OCI-LY1 (cell line): ENCODE measurements at regions not wholly inside any gene's neighbourhood (a gene's known extent, or its start where the extent isn't known, plus 50 kb on each side); places are given as distances from the start of the nearest gene placed in this dataset.
"Not testable (repeated sequence)": the region's sequence is repeated elsewhere in the genome, so short reads cannot be mapped to it uniquely, and the experiment has no call there.

Experiments used
- H2AFZ ChIP-seq: fragments of 200-600 bp; sonication (generic), shearing (Covaris generic); 2 replicates; pipeline ENCODE4 v1.6.0; 2014; ENCODE audit warnings: antibody characterized with exemption, mild to moderate bottlenecking, low read length
- H3F3A ChIP-seq: fragments of 200-600 bp; sonication (generic), shearing (Covaris generic); 2 replicates; pipeline ENCODE4 v1.6.0; 2014; ENCODE audit warnings: mild to moderate bottlenecking, antibody characterized with exemption, low read length, moderate library complexity; ENCODE audit not compliant: insufficient read depth
- H3K27ac ChIP-seq: fragments of 200-600 bp; sonication (generic); 2 replicates; pipeline ENCODE4 v1.5.1; 2014; ENCODE audit warnings: low read length, mixed run types, mild to moderate bottlenecking, low read depth; ENCODE audit not compliant: poor library complexity, severe bottlenecking
- H3K27me3 ChIP-seq: fragments of 200-600 bp; sonication (generic); 2 replicates; pipeline ENCODE4 v1.6.0; 2014; ENCODE audit warnings: antibody characterized with exemption, mild to moderate bottlenecking, low read length, moderate library complexity; ENCODE audit not compliant: insufficient read depth
- H3K36me3 ChIP-seq: fragments of 200-600 bp; sonication (generic); 2 replicates; pipeline ENCODE4 v1.6.1; 2014; ENCODE audit warnings: mild to moderate bottlenecking, antibody characterized with exemption, low read length, moderate library complexity, mixed read lengths; ENCODE audit not compliant: insufficient read depth
- H3K4me1 ChIP-seq: fragments of 200-600 bp; sonication (generic); 2 replicates; pipeline ENCODE4 v1.5.1; 2014; ENCODE audit warnings: mild to moderate bottlenecking, low read length, moderate library complexity; ENCODE audit not compliant: insufficient read depth, severe bottlenecking
- H3K4me2 ChIP-seq: fragments of 200-600 bp; sonication (generic), shearing (Covaris generic); 2 replicates; pipeline ENCODE4 v1.6.1; 2014; ENCODE audit warnings: low read length
- H3K4me3 ChIP-seq: fragments of 200-600 bp; sonication (generic); 2 replicates; pipeline ENCODE4 v1.5.1; 2014; ENCODE audit warnings: low read length, low read depth, mild to moderate bottlenecking, mixed read lengths; ENCODE audit not compliant: poor library complexity, severe bottlenecking
- H3K79me2 ChIP-seq: fragments of 200-600 bp; shearing (Covaris generic); 2 replicates; pipeline ENCODE4 v1.6.1; 2016; ENCODE audit warnings: mixed run types, low read length, mixed read lengths; ENCODE audit not compliant: insufficient read depth
- H3K9ac ChIP-seq: fragments of 200-600 bp; sonication (generic), shearing (Covaris generic); 2 replicates; pipeline ENCODE4 v1.6.1; 2014; ENCODE audit warnings: mild to moderate bottlenecking, low read length, mixed read lengths
- H3K9me2 ChIP-seq: fragments of 200-600 bp; sonication (generic), shearing (Covaris generic); 2 replicates; pipeline ENCODE4 v1.6.1; 2014; ENCODE audit warnings: low read depth, mild to moderate bottlenecking, low read length, mixed read lengths
- H3K9me3 ChIP-seq: fragments of 200-600 bp; shearing (Covaris generic); 2 replicates; pipeline ENCODE4 v1.6.1; 2014; ENCODE audit warnings: low read length, mixed read lengths
- H4K20me1 ChIP-seq: fragments of 200-600 bp; sonication (generic), shearing (Covaris generic); 2 replicates; pipeline ENCODE4 v1.6.0; 2016; ENCODE audit warnings: mild to moderate bottlenecking, low read length; ENCODE audit not compliant: insufficient read depth
- CTCF ChIP-seq: fragments of 200-600 bp; sonication (generic), shearing (Covaris generic); IDR thresholded peaks from 2 replicates; pipeline ENCODE4 v1.5.1; 2017; ENCODE audit warnings: mild to moderate bottlenecking, antibody characterized with exemption, low read length, moderate library complexity, mixed read lengths
- EZH2 ChIP-seq: fragments of 200-600 bp; sonication (generic), shearing (Covaris generic); IDR thresholded peaks from 2 replicates; pipeline ENCODE4 v1.8.0; 2017; ENCODE audit warnings: borderline replicate concordance, mixed run types, mild to moderate bottlenecking, antibody characterized with exemption, low read length, moderate library complexity, mixed read lengths

- Histone ChIP-seq H3K9me2 (no peaks in the 10 kb centered on the region), H4K20me1 (no peaks in the 10 kb centered on the region), H3K27ac (no peak overlapping the region), H3K4me3 (no peak overlapping the region), H3K79me2 (no peaks in the 10 kb centered on the region), H3K27me3 (no peaks in the 10 kb centered on the region), H3K36me3 (no peaks in the 10 kb centered on the region), H3K9ac (no peak overlapping the region), H3K9me3 (no peaks in the 10 kb centered on the region), H3K4me1 (no peaks in the 10 kb centered on the region), H3K4me2 (no peak overlapping the region), H3F3A (no peaks in the 10 kb centered on the region), H2AFZ (no peak overlapping the region)
- peak; percentile 33; the same call in 1 of the 2 replicates for TF ChIP-seq CTCF
- TF ChIP-seq EZH2: no peak
These were observed 335.2 kb downstream of the UBE2NL start for GRCh38 chrX:144219035-144219434.

GRCh38 chrX:144231116-144231785, 347.4 kb downstream of the UBE2NL start:
- not testable (repeated sequence) for H3F3A ChIP-seq, H3K9me3 ChIP-seq, H3K9ac ChIP-seq, H3K9me2 ChIP-seq, H3K4me3 ChIP-seq, H3K79me2 ChIP-seq, H3K4me1 ChIP-seq, H3K4me2 ChIP-seq, H4K20me1 ChIP-seq, H3K36me3 ChIP-seq, H2AFZ ChIP-seq, H3K27ac ChIP-seq, H3K27me3 ChIP-seq

GRCh38 chrX:144253356-144253755, 369.5 kb downstream of the UBE2NL start:
- Histone ChIP-seq H3K79me2 (no peaks in the 10 kb centered on the region), H3F3A (no peaks in the 10 kb centered on the region), H3K36me3 (no peaks in the 10 kb centered on the region), H3K4me2 (no peak overlapping the region), H3K27me3 (no peaks in the 10 kb centered on the region), H3K4me3 (no peak overlapping the region), H3K27ac (no peak overlapping the region), H3K9me2 (no peaks in the 10 kb centered on the region), H4K20me1 (no peaks in the 10 kb centered on the region), H2AFZ (no peak overlapping the region), H3K9ac (no peak overlapping the region), H3K9me3 (no peaks in the 10 kb centered on the region), H3K4me1 (no peaks in the 10 kb centered on the region)
- TF ChIP-seq EZH2 (no peak), CTCF (no peak)

- Histone ChIP-seq H3K4me3 (no peak overlapping the region), H3K36me3 (no peaks in the 10 kb centered on the region), H3K4me2 (no peak overlapping the region), H2AFZ (no peak overlapping the region), H3F3A (no peaks in the 10 kb centered on the region), H3K4me1 (peaks cover 5% of the 10 kb centered on the region), H3K79me2 (no peaks in the 10 kb centered on the region), H3K27me3 (no peaks in the 10 kb centered on the region), H3K9me3 (no peaks in the 10 kb centered on the region), H3K9ac (no peak overlapping the region), H3K27ac (no peak overlapping the region), H4K20me1 (no peaks in the 10 kb centered on the region), H3K9me2 (no peaks in the 10 kb centered on the region)
- TF ChIP-seq EZH2: no peak
- no peak for TF ChIP-seq CTCF
These were observed 375.2 kb downstream of the UBE2NL start for GRCh38 chrX:144259054-144259453.
